ENCODE measurements at regions not wholly inside any gene's neighbourhood (a gene's known extent, or its start where the extent isn't known, plus 50 kb on each side); places are given as distances from the start of the nearest gene placed in this dataset.
"Not testable (repeated sequence)": the region's sequence is repeated elsewhere in the genome, so short reads cannot be mapped to it uniquely, and the experiment has no call there.

GRCh38 chr1:95790136-95790535, 556.1 kb downstream of the RWDD3 start:
- no peak for DNase-seq

GRCh38 chr1:95793893-95794292, 559.9 kb downstream of the RWDD3 start:
- no peak for DNase-seq

- not testable (repeated sequence) for DNase-seq
Measured at GRCh38 chr1:95797761-95798160, 563.8 kb downstream of the RWDD3 start.

GRCh38 chr1:95806171-95806570, 572.2 kb downstream of the RWDD3 start:
- DNase-seq: no peak

GRCh38 chr1:95809391-95809790, 575.4 kb downstream of the RWDD3 start:
- DNase-seq: no peak

- no peak for DNase-seq
Measured at GRCh38 chr1:95815511-95815910, 581.5 kb downstream of the RWDD3 start.

- no peak for DNase-seq
Measured at GRCh38 chr1:95829556-95829955, 595.5 kb downstream of the RWDD3 start.

- DNase-seq: no peak
Measured at GRCh38 chr1:95832370-95832769, 598.4 kb downstream of the RWDD3 start.

GRCh38 chr1:95849439-95849838, 615.4 kb downstream of the RWDD3 start:
- no peak for DNase-seq

- no peak for DNase-seq
Measured at GRCh38 chr1:95850165-95850649, 616.2 kb downstream of the RWDD3 start.

GRCh38 chr1:95850763-95851162, 616.8 kb downstream of the RWDD3 start:
- DNase-seq: no peak

- no peak for DNase-seq
Measured at GRCh38 chr1:95852483-95853070, 618.6 kb downstream of the RWDD3 start.

GRCh38 chr1:95854457-95854856, 620.4 kb downstream of the RWDD3 start:
- DNase-seq: no peak

- DNase-seq: no peak
Measured at GRCh38 chr1:95863086-95863485, 629.1 kb downstream of the RWDD3 start.

GRCh38 chr1:95865769-95866168, 631.8 kb downstream of the RWDD3 start:
- DNase-seq: no peak

GRCh38 chr1:95876276-95876675, 642.3 kb downstream of the RWDD3 start:
- no peak for DNase-seq

- no peak for DNase-seq
Measured at GRCh38 chr1:95879498-95880050, 645.6 kb downstream of the RWDD3 start.

GRCh38 chr1:95888941-95889390, 655.0 kb downstream of the RWDD3 start:
- DNase-seq: peak in 1 of 2 experiments; percentile 5

- DNase-seq: no peak
Measured at GRCh38 chr1:95889400-95889799, 655.4 kb downstream of the RWDD3 start.

GRCh38 chr1:95893921-95894320, 659.9 kb downstream of the RWDD3 start:
- no peak for DNase-seq

GRCh38 chr1:95903060-95903459, 669.0 kb downstream of the RWDD3 start:
- peak; percentile 7 to 20 for DNase-seq

- no peak for DNase-seq
Measured at GRCh38 chr1:95905818-95906395, 671.9 kb downstream of the RWDD3 start.

GRCh38 chr1:95911739-95912138, 677.7 kb downstream of the RWDD3 start:
- DNase-seq: not testable (repeated sequence)

- DNase-seq: peak; percentile 3 to 42
Measured at GRCh38 chr1:95916616-95917015, 682.6 kb downstream of the RWDD3 start.

- DNase-seq: no peak
Measured at GRCh38 chr1:95924684-95925083, 690.7 kb downstream of the RWDD3 start.

Data from NCI-H2081 (cell line).